IMR-90 (cell line): ENCODE measurements at regions not wholly inside any gene's neighbourhood (a gene's known extent, or its start where the extent isn't known, plus 50 kb on each side); places are given as distances from the start of the nearest gene placed in this dataset.

Experiments
- ATAC-seq: fragments of 200-7000 bp; cut with Tn5 transposase; 2 replicates; pipeline ENCODE4 v1.9.1; 2020; ENCODE audit warnings: low read depth, mild to moderate bottlenecking, moderate library complexity
- BruUV-seq: library from RNA; stranded (reverse); fragments of 400-500 nt; replicated peaks from 2 replicates; lab custom pipeline; 2021; lab: Mats Ljungman, UMichigan
- CTCF ChIA-PET: fragments of 300-600 bp; formaldehyde crosslinking; extraction: SDS; loops from one replicate; lab custom pipeline; 2021; ENCODE audit warnings: antibody characterized with exemption; lab: Yijun Ruan, JAX
- POLR2A ChIA-PET: fragments of 300-600 bp; sonication (Branson Sonifier 250); formaldehyde crosslinking; loops from one replicate; lab custom pipeline; 2022; ENCODE audit warnings: antibody characterized with exemption; ENCODE audit not compliant: unreplicated experiment; lab: Charles Lee
- DNase-seq: peaks from one replicate; pipeline ENCODE4 v3.0.0; 2013
- H2AFZ ChIP-seq: replicated peaks from 2 replicates; pipeline ENCODE3; 2013; ENCODE audit warnings: low read length, mild to moderate bottlenecking; ENCODE audit not compliant: poor library complexity
- H2AK5ac ChIP-seq: 2 replicates; pipeline ENCODE4 v1.6.1; 2013; ENCODE audit warnings: low read depth, low read length, inconsistent platforms
- H2AK9ac ChIP-seq: replicated peaks from 2 replicates; pipeline ENCODE3; 2013; ENCODE audit warnings: mild to moderate bottlenecking, low read depth, low read length, moderate library complexity; ENCODE audit not compliant: poor library complexity
- H2BK120ac ChIP-seq: 2 replicates; pipeline ENCODE4 v1.6.1; 2013; ENCODE audit warnings: low read depth, low read length, inconsistent platforms
- H2BK15ac ChIP-seq: 3 replicates; pipeline ENCODE4 v1.6.1; 2013; ENCODE audit warnings: low read depth, low read length, inconsistent platforms
- H2BK20ac ChIP-seq: 2 replicates; pipeline ENCODE4 v1.6.1; 2013; ENCODE audit warnings: low read depth, mild to moderate bottlenecking, inconsistent platforms, low read length, moderate library complexity
- H2BK5ac ChIP-seq: 2 replicates; pipeline ENCODE4 v1.6.1; 2013; ENCODE audit warnings: mild to moderate bottlenecking, low read depth, low read length, inconsistent platforms; ENCODE audit not compliant: poor library complexity, severe bottlenecking
- H3K14ac ChIP-seq: replicated peaks from 2 replicates; pipeline ENCODE4 v1.6.1; 2013; ENCODE audit warnings: low read depth, low read length, inconsistent platforms
- H3K18ac ChIP-seq: 2 replicates; pipeline ENCODE4 v1.6.1; 2013; ENCODE audit warnings: low read depth, low read length, control low read depth
- H3K23ac ChIP-seq: 2 replicates; pipeline ENCODE4 v1.6.1; 2013; ENCODE audit warnings: low read depth, low read length, inconsistent platforms
- H3K27ac ChIP-seq: 2 replicates; pipeline ENCODE4 v1.5.1; 2013; ENCODE audit warnings: mild to moderate bottlenecking, control low read depth, low read length; ENCODE audit not compliant: insufficient read depth
- H3K27me3 ChIP-seq: 2 replicates; pipeline ENCODE4 v1.6.1; 2013; ENCODE audit warnings: low read length; ENCODE audit not compliant: control insufficient read depth, insufficient read depth
- H3K36me3 ChIP-seq: 2 replicates; pipeline ENCODE4 v1.6.1; 2013; ENCODE audit warnings: low read length, mixed read lengths; ENCODE audit not compliant: control insufficient read depth, insufficient read depth
- H3K4ac ChIP-seq: 2 replicates; pipeline ENCODE4 v1.6.1; 2013; ENCODE audit warnings: low read depth, low read length, inconsistent platforms
- H3K4me1 ChIP-seq: 2 replicates; pipeline ENCODE4 v1.6.1; 2013; ENCODE audit warnings: low read length, mixed read lengths; ENCODE audit not compliant: control insufficient read depth, insufficient read depth
- H3K4me2 ChIP-seq: 2 replicates; pipeline ENCODE4 v1.6.1; 2013; ENCODE audit warnings: low read depth, mild to moderate bottlenecking, control low read depth, low read length, moderate library complexity
- H3K4me3 ChIP-seq: 2 replicates; pipeline ENCODE4 v1.5.1; 2013; ENCODE audit warnings: low read depth, mild to moderate bottlenecking, control low read depth, low read length, moderate library complexity; ENCODE audit not compliant: insufficient read depth
- H3K56ac ChIP-seq: 2 replicates; pipeline ENCODE4 v1.6.1; 2013; ENCODE audit warnings: low read length, inconsistent platforms; ENCODE audit not compliant: insufficient read depth; ENCODE audit errors: extremely low read depth
- H3K79me1 ChIP-seq, 2 experiments: 2 replicates each; pipeline ENCODE4 v1.6.1; 2013; ENCODE audit warnings: low read length in 2 of 2, inconsistent platforms in 1 of 2, low read depth in 1 of 2
- H3K9ac ChIP-seq: 2 replicates; pipeline ENCODE4 v1.6.1; 2013; ENCODE audit warnings: low read depth, low read length, control low read depth
- H3K9me1 ChIP-seq: 2 replicates; pipeline ENCODE4 v1.6.1; 2013; ENCODE audit warnings: low read length, inconsistent platforms; ENCODE audit not compliant: insufficient read depth
- H3K9me3 ChIP-seq: 2 replicates; pipeline ENCODE4 v1.6.1; 2013; ENCODE audit warnings: low read length; ENCODE audit not compliant: control insufficient read depth, insufficient read depth
- H4K20me1 ChIP-seq: 2 replicates; pipeline ENCODE4 v1.6.1; 2013; ENCODE audit warnings: low read length, inconsistent platforms; ENCODE audit not compliant: insufficient read depth
- H4K5ac ChIP-seq: 2 replicates; pipeline ENCODE4 v1.6.1; 2013; ENCODE audit warnings: mild to moderate bottlenecking, low read depth, low read length, control low read depth
- H4K8ac ChIP-seq, 2 experiments: 2 replicates each; pipeline ENCODE4 v1.6.1; 2013; ENCODE audit warnings: low read depth in 2 of 2, low read length in 2 of 2, control low read depth in 1 of 2, inconsistent platforms in 1 of 2
- H4K91ac ChIP-seq: 2 replicates; pipeline ENCODE4 v1.6.1; 2013; ENCODE audit warnings: low read depth, low read length, inconsistent platforms; ENCODE audit not compliant: insufficient read depth
- MAZ ChIP-seq: IDR thresholded peaks from 2 replicates; pipeline ENCODE4 v1.6.1; 2012; ENCODE audit warnings: low read depth, mild to moderate bottlenecking, low read length, improper control_type of control experiment, moderate library complexity, borderline replicate concordance
- MXI1 ChIP-seq: IDR thresholded peaks from 2 replicates; pipeline ENCODE4 v1.6.1; 2012; ENCODE audit warnings: low read depth, mild to moderate bottlenecking, low read length, moderate library complexity, borderline replicate concordance
- SMC3 ChIP-seq: fragments of 150-350 bp; IDR thresholded peaks from 2 replicates; pipeline ENCODE4 v1.6.1; 2016; ENCODE audit warnings: low read depth, mild to moderate bottlenecking, antibody characterized with exemption, low read length, moderate library complexity
- WGBS, 2 experiments: methylation state at CpG; one replicate each; pipeline versions ENCODE4 v1.1.5 to v1.1.7; 2013; ENCODE audit warnings: missing lambda C conversion rate in 2 of 2; ENCODE audit not compliant: insufficient read length in 1 of 2; ENCODE audit errors: extremely low coverage in 2 of 2; 5-methylcytosine and 5-hydroxymethylcytosine counted together
- dilution Hi-C: fragments of 300-500 bp; cut with HindIII; formaldehyde crosslinking; loops from one replicate; pipeline ENCODE4 v1.14.3; 2018; ENCODE audit warnings: low sequenced_read_pairs; ENCODE audit not compliant: unreplicated experiment
- in situ Hi-C: fragments of 300-500 bp; cut with MboI; formaldehyde crosslinking; loops from 3 replicates; pipeline ENCODE4 v1.14.3; 2019; ENCODE audit warnings: low sequenced_read_pairs, inconsistent platforms, mixed read lengths
- intact Hi-C: fragments of 100-400 bp; cut with micrococcal nuclease; formaldehyde crosslinking; loops from 2 replicates; pipeline ENCODE4 v1.10.0; 2022

DNA sequence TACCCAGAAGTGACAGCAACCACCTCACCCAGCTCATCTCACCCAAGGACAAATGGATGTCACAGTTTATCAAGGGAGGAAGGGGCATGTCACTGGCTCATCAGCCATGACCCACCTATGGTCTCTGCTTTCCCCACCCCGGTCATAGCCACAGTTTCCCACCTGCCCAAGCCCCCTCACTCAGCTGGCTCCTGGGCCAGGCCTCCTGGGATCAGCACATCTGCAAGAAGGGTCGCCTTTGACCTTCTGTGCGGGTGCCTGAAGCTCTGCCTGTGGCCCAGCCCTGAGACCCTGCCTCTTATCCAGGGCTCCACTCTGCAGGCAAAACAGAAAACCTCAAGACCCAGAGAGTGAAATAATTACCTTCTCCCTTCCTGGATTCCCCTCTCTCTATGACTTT is 236.4 kb downstream of the BUD13 start:
- no peak overlapping the region for H2BK20ac ChIP-seq
- H3K36me3 ChIP-seq, result no peaks in the 10 kb centered on the region
- no peak overlapping the region for H2AFZ ChIP-seq
- no peaks in the 10 kb centered on the region for H3K4me1 ChIP-seq
- H4K5ac ChIP-seq, result no peak overlapping the region
- DNase-seq, result no peak
- in situ Hi-C loops (no loop called here), intact Hi-C loops (no loop called here), dilution Hi-C loops (no loop called here)
- H3K23ac ChIP-seq, result no peak overlapping the region
- H2BK5ac ChIP-seq, result no peak overlapping the region
- no peak overlapping the region for H4K91ac ChIP-seq
- no peak for TF ChIP-seq SMC3
- TF ChIP-seq MAZ, result no peak
- TF ChIP-seq MXI1, result no peak
- POLR2A ChIA-PET, result no interaction called here
- no peak for ATAC-seq
- 40% methylated on average over 1 of the region's 3 CpGs; no CpG with 5 or more reads in 1 of the 2 experiments for WGBS, 2 experiments
- no TSS peak for BruUV-seq
- H3K27me3 ChIP-seq, result peaks cover 10% of the 10 kb centered on the region
- no peak overlapping the region for H3K14ac ChIP-seq
- H3K9ac ChIP-seq, result no peak overlapping the region
- no peak overlapping the region for H3K4me3 ChIP-seq
- H3K56ac ChIP-seq, result no peak overlapping the region
- CTCF ChIA-PET, result no interaction called here
- no peak overlapping the region for H3K4ac ChIP-seq
- no peaks in the 10 kb centered on the region for H3K79me1 ChIP-seq
- H3K18ac ChIP-seq, result no peak overlapping the region
- no peak overlapping the region for H4K8ac ChIP-seq
- H3K9me3 ChIP-seq, result no peaks in the 10 kb centered on the region
- no peak overlapping the region for H3K27ac ChIP-seq
- H2BK15ac ChIP-seq, result no peak overlapping the region
- no peaks in the 10 kb centered on the region for H3K9me1 ChIP-seq
- no peak overlapping the region for H2AK9ac ChIP-seq
- H2BK120ac ChIP-seq, result no peak overlapping the region
- no peak overlapping the region for H3K4me2 ChIP-seq
- H4K20me1 ChIP-seq, result no peaks in the 10 kb centered on the region; the same call in 1 of the 2 replicates
- no peak overlapping the region for H2AK5ac ChIP-seq
